H9 (cell line): ENCODE measurements at regions not wholly inside any gene's neighbourhood (a gene's known extent, or its start where the extent isn't known, plus 50 kb on each side); places are given as distances from the start of the nearest gene placed in this dataset.

Source experiments
- DNase-seq: peaks from one replicate; pipeline ENCODE4 v3.0.0-alpha.2; 2017
- H2AFZ ChIP-seq: one replicate; pipeline ENCODE4 v1.6.1; 2013; ENCODE audit warnings: mild to moderate bottlenecking, low read length, control low read depth, moderate library complexity
- H2AK5ac ChIP-seq: 2 replicates; pipeline ENCODE4 v1.6.1; 2013; ENCODE audit warnings: low read length, control low read depth, mixed read lengths; ENCODE audit not compliant: insufficient read length
- H2BK120ac ChIP-seq: one replicate; pipeline ENCODE4 v1.6.1; 2013; ENCODE audit warnings: low read depth, mild to moderate bottlenecking, low read length, control low read depth, inconsistent platforms; ENCODE audit not compliant: poor library complexity, severe bottlenecking
- H2BK12ac ChIP-seq: 2 replicates; pipeline ENCODE4 v1.6.1; 2013; ENCODE audit warnings: low read length, control low read depth, mixed read lengths, low read depth; ENCODE audit not compliant: insufficient read length
- H2BK15ac ChIP-seq: 2 replicates; pipeline ENCODE4 v1.6.1; 2013; ENCODE audit warnings: low read depth, low read length, control low read depth
- H2BK20ac ChIP-seq: one replicate; pipeline ENCODE4 v1.6.1; 2013; ENCODE audit warnings: low read depth, mild to moderate bottlenecking, low read length, control low read depth, inconsistent platforms; ENCODE audit not compliant: poor library complexity, severe bottlenecking
- H2BK5ac ChIP-seq: 2 replicates; pipeline ENCODE4 v1.6.1; 2013; ENCODE audit warnings: low read length, control low read depth, mixed read lengths; ENCODE audit not compliant: insufficient read length
- H3K14ac ChIP-seq: 2 replicates; pipeline ENCODE4 v1.6.1; 2013; ENCODE audit warnings: low read length, control low read depth; ENCODE audit not compliant: insufficient read depth
- H3K18ac ChIP-seq: 2 replicates; pipeline ENCODE4 v1.6.1; 2013; ENCODE audit warnings: low read depth, mild to moderate bottlenecking, mixed read lengths, low read length, control low read depth; ENCODE audit not compliant: insufficient read length
- H3K23ac ChIP-seq: 2 replicates; pipeline ENCODE4 v1.6.1; 2013; ENCODE audit warnings: low read length, control low read depth, mixed read lengths, low read depth; ENCODE audit not compliant: insufficient read length
- H3K23me2 ChIP-seq: 2 replicates; pipeline ENCODE4 v1.6.1; 2013; ENCODE audit warnings: low read depth, mild to moderate bottlenecking, mixed read lengths, low read length, control low read depth; ENCODE audit not compliant: insufficient read length, poor library complexity, severe bottlenecking
- H3K27ac ChIP-seq: 2 replicates; pipeline ENCODE4 v1.5.1; 2013; ENCODE audit warnings: low read length, control low read depth, mixed read lengths, low read depth; ENCODE audit not compliant: insufficient read length
- H3K27me3 ChIP-seq: 2 replicates; pipeline ENCODE4 v1.6.1; 2013; ENCODE audit warnings: low read length, control low read depth, inconsistent platforms; ENCODE audit not compliant: insufficient read depth
- H3K4ac ChIP-seq: 2 replicates; pipeline ENCODE4 v1.6.1; 2013; ENCODE audit warnings: low read depth, mild to moderate bottlenecking, control low read depth, inconsistent platforms, low read length, moderate library complexity
- H3K4me1 ChIP-seq: 2 replicates; pipeline ENCODE4 v1.6.1; 2013; ENCODE audit warnings: low read length, control low read depth, inconsistent platforms; ENCODE audit not compliant: insufficient read depth
- H3K4me2 ChIP-seq: 2 replicates; pipeline ENCODE4 v1.6.1; 2013; ENCODE audit warnings: low read length, control low read depth, mixed read lengths; ENCODE audit not compliant: insufficient read length, insufficient read depth
- H3K56ac ChIP-seq: 2 replicates; pipeline ENCODE4 v1.6.1; 2013; ENCODE audit warnings: low read depth, mild to moderate bottlenecking, mixed read lengths, low read length, control low read depth; ENCODE audit not compliant: insufficient read length
- H3K79me1 ChIP-seq: 2 replicates; pipeline ENCODE4 v1.6.1; 2013; ENCODE audit warnings: low read depth, mild to moderate bottlenecking, moderate library complexity, low read length, control low read depth, inconsistent platforms; ENCODE audit not compliant: insufficient read depth, poor library complexity, severe bottlenecking
- H3K79me2 ChIP-seq: 2 replicates; pipeline ENCODE4 v1.6.1; 2013; ENCODE audit warnings: low read length, control low read depth, inconsistent platforms; ENCODE audit not compliant: insufficient read depth
- H3K9ac ChIP-seq: 2 replicates; pipeline ENCODE4 v1.6.1; 2013; ENCODE audit warnings: low read length, control low read depth, mixed read lengths; ENCODE audit not compliant: insufficient read length; ENCODE audit errors: extremely low read depth
- H3K9me3 ChIP-seq: one replicate; pipeline ENCODE4 v1.6.1; 2013; ENCODE audit warnings: low read depth, low read length, inconsistent platforms; ENCODE audit not compliant: control insufficient read depth
- H3T11ph ChIP-seq: one replicate; pipeline ENCODE4 v1.6.1; 2013; ENCODE audit warnings: mild to moderate bottlenecking, low read length, control low read depth, inconsistent platforms
- H4K20me1 ChIP-seq: one replicate; pipeline ENCODE4 v1.6.1; 2013; ENCODE audit not compliant: control insufficient read depth, insufficient read length, insufficient read depth
- H4K5ac ChIP-seq: 2 replicates; pipeline ENCODE4 v1.6.1; 2013; ENCODE audit warnings: low read depth, mild to moderate bottlenecking, mixed read lengths, low read length, control low read depth; ENCODE audit not compliant: insufficient read length
- H4K8ac ChIP-seq: replicated peaks from 2 replicates; pipeline ENCODE4 v1.6.1; 2013; ENCODE audit warnings: low read length, control low read depth, mixed read lengths, low read depth; ENCODE audit not compliant: insufficient read length
- H4K91ac ChIP-seq: 2 replicates; pipeline ENCODE4 v1.6.1; 2013; ENCODE audit warnings: low read depth, mild to moderate bottlenecking, moderate library complexity, mixed read lengths, low read length, control low read depth; ENCODE audit not compliant: insufficient read length
- H3K27ac Mint-ChIP-seq, 3 experiments: 2 replicates in 2 of 3; 3 replicates in 1 of 3; pipeline ENCODE4 v1.8.0; 2020 to 2021; ENCODE audit warnings: mixed read lengths in 3 of 3, mild to moderate bottlenecking in 1 of 3, moderate library complexity in 1 of 3
- H3K27me3 Mint-ChIP-seq: 2 replicates; pipeline ENCODE4 v1.8.0; 2021; ENCODE audit warnings: low read depth, mild to moderate bottlenecking, moderate library complexity, mixed read lengths
- H3K36me3 Mint-ChIP-seq, 3 experiments: 2 replicates in 2 of 3; 3 replicates in 1 of 3; pipeline ENCODE4 v1.8.0; 2020 to 2021; ENCODE audit warnings: low read depth in 3 of 3, mixed read lengths in 3 of 3; ENCODE audit not compliant: insufficient read depth in 1 of 3
- H3K4me1 Mint-ChIP-seq, 2 experiments: 2 replicates each; pipeline ENCODE4 v1.8.0; 2020; ENCODE audit warnings: mixed read lengths in 2 of 2
- H3K4me3 Mint-ChIP-seq, 2 experiments: 2 replicates in 1 of 2; 3 replicates in 1 of 2; pipeline ENCODE4 v1.8.0; 2020 to 2021; ENCODE audit warnings: mild to moderate bottlenecking in 2 of 2, mixed read lengths in 2 of 2, moderate library complexity in 1 of 2
- H3K9me3 Mint-ChIP-seq, 2 experiments: 2 replicates in 1 of 2; 3 replicates in 1 of 2; pipeline ENCODE4 v1.8.0; 2020; ENCODE audit warnings: mild to moderate bottlenecking in 2 of 2, mixed read lengths in 2 of 2, moderate library complexity in 1 of 2
- WGBS: extraction: QIAGEN DNeasy Blood & Tissue Kit; methylation state at CpG from one replicate; pipeline ENCODE4 v1.1.7; 2013; ENCODE audit warnings: missing lambda C conversion rate, low lambda C conversion rate, mixed read lengths; ENCODE audit not compliant: insufficient read length; ENCODE audit errors: extremely low coverage; 5-methylcytosine and 5-hydroxymethylcytosine counted together
- TF ChIP-seq, protein P1 (sequence below): fragments of 200-600 bp; sonication (generic); conservative IDR thresholded peaks from 3 replicates; pipeline ENCODE4 v1.8.0; 2021; ENCODE audit warnings: antibody characterized with exemption, mild to moderate bottlenecking

DNA sequence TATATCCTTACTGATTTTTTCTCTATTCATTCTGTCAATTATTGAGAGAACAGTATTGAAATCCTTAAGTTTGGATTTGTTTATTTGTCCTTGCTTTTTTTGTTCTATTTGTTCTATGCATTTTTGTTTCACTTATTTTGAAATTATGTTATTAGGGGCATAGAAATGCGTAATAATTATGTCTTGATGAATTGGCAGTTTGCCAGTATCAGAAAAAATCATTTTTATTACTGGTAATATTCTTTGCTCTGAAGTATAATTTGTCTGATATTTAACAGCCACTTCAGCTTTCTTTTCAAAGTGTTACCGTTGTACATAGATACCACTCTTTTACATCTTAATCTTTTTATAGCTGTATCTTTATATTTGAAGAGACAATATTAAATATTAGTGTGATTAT lies 2090.9 kb upstream of the WWC1 start:
- Histone ChIP-seq H3K9ac (no peak overlapping the region), H3K23ac (no peak overlapping the region), H2AFZ (no peak overlapping the region), H4K8ac (no peak overlapping the region), H3T11ph (no peak overlapping the region), H3K27me3 (no peaks in the 10 kb centered on the region), H3K4ac (no peak overlapping the region), H2BK120ac (no peak overlapping the region), H4K20me1 (no peaks in the 10 kb centered on the region), H3K56ac (no peak overlapping the region), H3K14ac (no peak overlapping the region), H2AK5ac (no peak overlapping the region), H2BK12ac (no peak overlapping the region), H3K4me2 (no peak overlapping the region), H2BK20ac (no peak overlapping the region), H3K9me3 (no peaks in the 10 kb centered on the region), H2BK15ac (no peak overlapping the region), H2BK5ac (no peak overlapping the region), H3K4me1 (no peaks in the 10 kb centered on the region), H3K18ac (no peak overlapping the region), H3K79me1 (no peaks in the 10 kb centered on the region), H3K79me2 (no peaks in the 10 kb centered on the region), H3K23me2 (no peaks in the 10 kb centered on the region), H3K27ac (no peak overlapping the region), H4K5ac (no peak overlapping the region), H4K91ac (no peak overlapping the region)
- H3K4me1 Mint-ChIP-seq, result peaks cover 3% of the 10 kb centered on the region in 2 experiments; a peak in 1 of 4 replicates
- TF ChIP-seq, protein P1, sequence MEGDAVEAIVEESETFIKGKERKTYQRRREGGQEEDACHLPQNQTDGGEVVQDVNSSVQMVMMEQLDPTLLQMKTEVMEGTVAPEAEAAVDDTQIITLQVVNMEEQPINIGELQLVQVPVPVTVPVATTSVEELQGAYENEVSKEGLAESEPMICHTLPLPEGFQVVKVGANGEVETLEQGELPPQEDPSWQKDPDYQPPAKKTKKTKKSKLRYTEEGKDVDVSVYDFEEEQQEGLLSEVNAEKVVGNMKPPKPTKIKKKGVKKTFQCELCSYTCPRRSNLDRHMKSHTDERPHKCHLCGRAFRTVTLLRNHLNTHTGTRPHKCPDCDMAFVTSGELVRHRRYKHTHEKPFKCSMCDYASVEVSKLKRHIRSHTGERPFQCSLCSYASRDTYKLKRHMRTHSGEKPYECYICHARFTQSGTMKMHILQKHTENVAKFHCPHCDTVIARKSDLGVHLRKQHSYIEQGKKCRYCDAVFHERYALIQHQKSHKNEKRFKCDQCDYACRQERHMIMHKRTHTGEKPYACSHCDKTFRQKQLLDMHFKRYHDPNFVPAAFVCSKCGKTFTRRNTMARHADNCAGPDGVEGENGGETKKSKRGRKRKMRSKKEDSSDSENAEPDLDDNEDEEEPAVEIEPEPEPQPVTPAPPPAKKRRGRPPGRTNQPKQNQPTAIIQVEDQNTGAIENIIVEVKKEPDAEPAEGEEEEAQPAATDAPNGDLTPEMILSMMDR, result no peak
- H3K27me3 Mint-ChIP-seq, result no peaks in the 10 kb centered on the region
- H3K36me3 Mint-ChIP-seq, result peaks cover 0 to 5% (median 0%) of the 10 kb centered on the region in 3 experiments; a peak in 1 of 7 replicates
- WGBS, result no CpG with 5 or more reads among the region's 2 CpGs
- H3K9me3 Mint-ChIP-seq, result no peaks in the 10 kb centered on the region
- H3K27ac Mint-ChIP-seq, result no peak overlapping the region
- DNase-seq, result no peak
- H3K4me3 Mint-ChIP-seq, result no peak overlapping the region
